GM12878 (cell line): ENCODE measurements at regions not wholly inside any gene's neighbourhood (a gene's known extent, or its start where the extent isn't known, plus 50 kb on each side); places are given as distances from the start of the nearest gene placed in this dataset.

Source experiments
- ATAC-seq: fragments of 200-7000 bp; cut with Tn5 transposase; 3 replicates; pipeline ENCODE4 v1.9.1; 2020; ENCODE audit warnings: mild to moderate bottlenecking, moderate library complexity
- BruUV-seq: library from RNA; stranded (reverse); fragments of 400-500 nt; replicated peaks from 2 replicates; lab custom pipeline; 2021; lab: Mats Ljungman, UMichigan
- CTCF ChIA-PET: fragments of 300-600 bp; sonication (Branson Sonifier 250); formaldehyde crosslinking; extraction: SDS; loops from one replicate; lab custom pipeline; 2021; ENCODE audit warnings: inconsistent platforms; lab: Yijun Ruan, JAX
- POLR2A ChIA-PET: fragments of 350-600 bp; formaldehyde crosslinking; extraction: SDS; loops from one replicate; lab custom pipeline; 2021; ENCODE audit warnings: inconsistent platforms; lab: Charles Lee
- RAD21 ChIA-PET: fragments of 300-600 bp; sonication (Branson Sonifier 250); formaldehyde crosslinking; loops from one replicate; lab custom pipeline; 2023; ENCODE audit warnings: antibody characterized with exemption; ENCODE audit not compliant: unreplicated experiment; lab: Charles Lee
- SMC1A ChIA-PET: fragments of 300-600 bp; sonication (Branson Sonifier 250); formaldehyde crosslinking; loops from one replicate; lab custom pipeline; 2023; ENCODE audit not compliant: unreplicated experiment, uncharacterized antibody; lab: Charles Lee
- DNase-seq: peaks from one replicate; pipeline ENCODE4 v3.0.0-alpha.2; 2011; ENCODE audit warnings: low read depth, low spot score
- FAIRE-seq: peaks from 3 replicates; lab custom pipeline; 2011; peaks lifted over from hg19 to GRCh38; lab: Jason Lieb, UNC
- H2AFZ ChIP-seq: 2 replicates; pipeline ENCODE4 v1.6.0; 2011; ENCODE audit warnings: low read depth, low read length, control low read depth; ENCODE audit not compliant: control insufficient read depth
- H3K27ac ChIP-seq: 2 replicates; pipeline ENCODE4 v1.5.1; 2011; ENCODE audit warnings: control low read depth; ENCODE audit not compliant: control insufficient read depth, insufficient read depth
- H3K27me3 ChIP-seq, 2 experiments: replicated peaks in 1 of 2; 2 replicates each; pipeline versions ENCODE4 v1.6.0 to v1.6.1; 2011; ENCODE audit warnings: low read length in 1 of 2; ENCODE audit not compliant: control insufficient read depth in 2 of 2, insufficient read depth in 2 of 2
- H3K36me3 ChIP-seq, 2 experiments: 2 replicates each; pipeline ENCODE4 v1.5.1; 2011; ENCODE audit warnings: low read length in 1 of 2; ENCODE audit not compliant: control insufficient read depth in 2 of 2, insufficient read depth in 2 of 2
- H3K4me1 ChIP-seq: 2 replicates; pipeline ENCODE4 v1.6.1; 2011; ENCODE audit warnings: mild to moderate bottlenecking, low read length, moderate library complexity, mixed read lengths; ENCODE audit not compliant: control insufficient read depth, insufficient read depth
- H3K4me2 ChIP-seq: 2 replicates; pipeline ENCODE4 v1.6.0; 2011; ENCODE audit warnings: control low read depth; ENCODE audit not compliant: control insufficient read depth, insufficient read depth
- H3K4me3 ChIP-seq: fragments of 200-600 bp; sonication (generic); 2 replicates; pipeline ENCODE4 v1.5.1; 2016
- H3K79me2 ChIP-seq: 2 replicates; pipeline ENCODE4 v1.6.0; 2011; ENCODE audit warnings: low read length; ENCODE audit not compliant: control insufficient read depth, insufficient read depth
- H3K9ac ChIP-seq: 2 replicates; pipeline ENCODE4 v1.8.0; 2011; ENCODE audit warnings: low read length, control low read depth, mixed read lengths; ENCODE audit not compliant: control insufficient read depth, insufficient read depth
- H3K9me3 ChIP-seq: replicated peaks from 3 replicates; pipeline ENCODE4 v1.5.1; 2011; ENCODE audit warnings: mild to moderate bottlenecking, low read length; ENCODE audit not compliant: control insufficient read depth, insufficient read depth
- H4K20me1 ChIP-seq: 2 replicates; pipeline ENCODE4 v1.6.0; 2011; ENCODE audit not compliant: control insufficient read depth, insufficient read depth
- FOXK2 ChIP-seq: fragments of 450-650 bp; IDR thresholded peaks from 2 replicates; pipeline ENCODE4 v1.6.1; 2017; ENCODE audit warnings: mild to moderate bottlenecking, moderate library complexity
- KAT2A ChIP-seq: conservative IDR thresholded peaks from 2 replicates; pipeline ENCODE4 v1.6.1; 2011; ENCODE audit warnings: low read depth, low read length; ENCODE audit not compliant: control insufficient read depth
- NFIC ChIP-seq: IDR thresholded peaks from 2 replicates; pipeline ENCODE4 v1.6.1; 2012; ENCODE audit warnings: low read depth, mild to moderate bottlenecking, inconsistent platforms, low read length, moderate library complexity
- PML ChIP-seq: IDR thresholded peaks from 2 replicates; pipeline ENCODE4 v1.6.1; 2012; ENCODE audit warnings: low read length, inconsistent platforms
- WGBS: methylation state at CpG from one replicate; pipeline ENCODE4 v1.1.6; 2016; ENCODE audit warnings: low lambda C conversion rate; ENCODE audit not compliant: insufficient replicate concordance, insufficient coverage; ENCODE audit errors: missing lambda C conversion rate; 5-methylcytosine and 5-hydroxymethylcytosine counted together
- in situ Hi-C: fragments of 300-500 bp; cut with MboI; formaldehyde crosslinking; loops from 9 replicates; pipeline ENCODE4 v1.14.3; 2018; ENCODE audit warnings: mixed read lengths
- intact Hi-C: fragments of 100-400 bp; cut with micrococcal nuclease; formaldehyde crosslinking; loops from one replicate; pipeline ENCODE4 v1.14.2; 2022; ENCODE audit not compliant: unreplicated experiment
- TF ChIP-seq, protein P1 (sequence below): fragments of 450-650 bp; IDR thresholded peaks from 2 replicates; pipeline ENCODE4 v1.6.1; 2017; ENCODE audit warnings: low read depth, mild to moderate bottlenecking, moderate library complexity
- TF ChIP-seq, protein P2 (sequence below): IDR thresholded peaks from 2 replicates; pipeline ENCODE4 v1.6.1; 2011; ENCODE audit warnings: low read depth, mild to moderate bottlenecking, low read length, moderate library complexity, borderline replicate concordance; ENCODE audit errors: extremely low read depth
- TF ChIP-seq, protein P3 (sequence below): IDR thresholded peaks from 2 replicates; pipeline ENCODE4 v1.6.1; 2011; ENCODE audit warnings: borderline replicate concordance, low read depth, mild to moderate bottlenecking, moderate library complexity, low read length; ENCODE audit not compliant: insufficient read depth, poor library complexity, severe bottlenecking

DNA sequence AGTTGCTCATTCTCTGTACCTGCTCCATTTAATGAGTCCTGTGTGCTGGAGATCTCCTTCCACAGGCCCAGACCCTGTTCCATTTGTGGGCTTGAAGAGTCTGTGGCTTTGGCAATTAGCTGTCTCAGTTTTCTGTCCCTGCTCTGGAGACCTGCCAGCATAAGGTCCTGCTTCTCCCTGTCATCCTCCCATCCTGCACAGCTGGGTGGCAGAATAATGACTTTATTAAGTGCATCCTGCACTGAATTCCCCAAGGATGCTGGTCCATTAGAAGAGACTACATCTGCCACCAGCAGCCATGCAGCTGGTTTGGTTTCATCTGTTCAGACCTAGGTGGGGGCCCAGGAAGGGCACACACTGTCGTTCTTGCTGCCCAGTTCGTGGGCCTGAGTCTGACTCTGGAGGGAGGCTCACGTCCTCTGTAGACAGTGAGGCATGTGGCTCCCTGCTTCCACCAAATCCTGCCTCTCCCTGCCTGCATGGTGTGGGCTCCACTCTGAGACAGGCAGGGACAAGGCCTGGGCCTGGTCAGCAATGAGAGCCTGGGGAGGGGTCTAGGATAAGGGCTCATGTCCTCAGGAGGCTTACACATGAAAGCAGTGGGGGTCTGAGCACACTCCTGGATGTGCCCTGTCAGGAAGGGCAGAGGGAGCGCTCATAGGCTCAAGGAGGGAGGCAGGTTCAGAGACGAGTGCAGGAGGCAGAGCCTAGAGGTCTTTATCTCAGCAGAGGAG lies 78.4 kb upstream of the PRR23E start:
- in situ Hi-C loops: no loop called here
- SMC1A ChIA-PET: no interaction called here
- BruUV-seq: no TSS peak

More for the DNA sequence above, 78.4 kb upstream of the PRR23E start:
- ATAC-seq (no peak), DNase-seq (no peak), FAIRE-seq (no peak)
- H3K4me2 ChIP-seq: no peak overlapping the region
- no peak overlapping the region for H3K9ac ChIP-seq
- H3K36me3 ChIP-seq: no peaks in the 10 kb centered on the region
- TF ChIP-seq, protein P1, sequence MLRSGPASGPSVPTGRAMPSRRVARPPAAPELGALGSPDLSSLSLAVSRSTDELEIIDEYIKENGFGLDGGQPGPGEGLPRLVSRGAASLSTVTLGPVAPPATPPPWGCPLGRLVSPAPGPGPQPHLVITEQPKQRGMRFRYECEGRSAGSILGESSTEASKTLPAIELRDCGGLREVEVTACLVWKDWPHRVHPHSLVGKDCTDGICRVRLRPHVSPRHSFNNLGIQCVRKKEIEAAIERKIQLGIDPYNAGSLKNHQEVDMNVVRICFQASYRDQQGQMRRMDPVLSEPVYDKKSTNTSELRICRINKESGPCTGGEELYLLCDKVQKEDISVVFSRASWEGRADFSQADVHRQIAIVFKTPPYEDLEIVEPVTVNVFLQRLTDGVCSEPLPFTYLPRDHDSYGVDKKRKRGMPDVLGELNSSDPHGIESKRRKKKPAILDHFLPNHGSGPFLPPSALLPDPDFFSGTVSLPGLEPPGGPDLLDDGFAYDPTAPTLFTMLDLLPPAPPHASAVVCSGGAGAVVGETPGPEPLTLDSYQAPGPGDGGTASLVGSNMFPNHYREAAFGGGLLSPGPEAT: no peak
- TF ChIP-seq FOXK2 (no peak), NFIC (no peak), KAT2A (no peak), PML (no peak)
- TF ChIP-seq, protein P2, sequence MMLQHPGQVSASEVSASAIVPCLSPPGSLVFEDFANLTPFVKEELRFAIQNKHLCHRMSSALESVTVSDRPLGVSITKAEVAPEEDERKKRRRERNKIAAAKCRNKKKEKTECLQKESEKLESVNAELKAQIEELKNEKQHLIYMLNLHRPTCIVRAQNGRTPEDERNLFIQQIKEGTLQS: no peak
- TF ChIP-seq, protein P3, sequence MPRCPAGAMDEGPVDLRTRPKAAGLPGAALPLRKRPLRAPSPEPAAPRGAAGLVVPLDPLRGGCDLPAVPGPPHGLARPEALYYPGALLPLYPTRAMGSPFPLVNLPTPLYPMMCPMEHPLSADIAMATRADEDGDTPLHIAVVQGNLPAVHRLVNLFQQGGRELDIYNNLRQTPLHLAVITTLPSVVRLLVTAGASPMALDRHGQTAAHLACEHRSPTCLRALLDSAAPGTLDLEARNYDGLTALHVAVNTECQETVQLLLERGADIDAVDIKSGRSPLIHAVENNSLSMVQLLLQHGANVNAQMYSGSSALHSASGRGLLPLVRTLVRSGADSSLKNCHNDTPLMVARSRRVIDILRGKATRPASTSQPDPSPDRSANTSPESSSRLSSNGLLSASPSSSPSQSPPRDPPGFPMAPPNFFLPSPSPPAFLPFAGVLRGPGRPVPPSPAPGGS: no peak
- H3K27me3 ChIP-seq: no peaks in the 10 kb centered on the region
- no peak overlapping the region for H2AFZ ChIP-seq
- ChIA-PET CTCF (no interaction called here), RAD21 (no interaction called here), POLR2A (no interaction called here)
- no peaks in the 10 kb centered on the region for H3K79me2 ChIP-seq
- no peak overlapping the region for H3K4me3 ChIP-seq
- 0% methylated on average over 5 of the region's 5 CpGs for WGBS
- no peak overlapping the region for H3K27ac ChIP-seq
- H3K9me3 ChIP-seq: peaks cover 5% of the 10 kb centered on the region; the same call in 1 of the 3 replicates
- intact Hi-C loops: no loop called here
- H4K20me1 ChIP-seq: no peaks in the 10 kb centered on the region
- H3K4me1 ChIP-seq: no peaks in the 10 kb centered on the region
